A549 (cell line): ENCODE measurements at regions not wholly inside any gene's neighbourhood (a gene's known extent, or its start where the extent isn't known, plus 50 kb on each side); places are given as distances from the start of the nearest gene placed in this dataset.

Experiments
- CEBPB ChIP-seq, 2 experiments: fragments of >200 bp in 1 of 2; sonication (Bioruptor Twin) in 1 of 2; formaldehyde crosslinking in 1 of 2; IDR thresholded peaks; 2 replicates each; pipeline ENCODE4 v1.6.1; 2012 to 2016
- HMGXB4 ChIP-seq: fragments of 250-450 bp; sonication (Bioruptor Pico); IDR thresholded peaks from 2 replicates; pipeline ENCODE4 v1.5.0; 2021; ENCODE audit warnings: mild to moderate bottlenecking, moderate library complexity, borderline replicate concordance
- NR3C1 ChIP-seq: fragments of >200 bp; sonication (Bioruptor Twin); formaldehyde crosslinking; IDR thresholded peaks from 3 replicates; pipeline ENCODE4 v1.6.1; 2017
- RAD21 ChIP-seq, 2 experiments: fragments of >200 bp in 1 of 2; sonication (Bioruptor Twin) in 1 of 2; formaldehyde crosslinking in 1 of 2; IDR thresholded peaks in 1 of 2; conservative IDR thresholded peaks in 1 of 2; 2 replicates in 1 of 2; 3 replicates in 1 of 2; pipeline ENCODE4 v1.6.1; 2012 to 2018; ENCODE audit warnings: inconsistent platforms in 1 of 2
- ZFP36 ChIP-seq: fragments of 450-650 bp; IDR thresholded peaks from 2 replicates; pipeline ENCODE4 v1.6.1; 2014; ENCODE audit warnings: borderline replicate concordance; ENCODE audit not compliant: partially characterized antibody
- TF ChIP-seq, protein P1 (sequence below): fragments of 200-600 bp; sonication (generic); IDR thresholded peaks from 2 replicates; pipeline ENCODE4 v1.6.1; 2016; ENCODE audit warnings: antibody characterized with exemption, mild to moderate bottlenecking, moderate library complexity
- TF ChIP-seq, protein P2 (sequence below): fragments of >200 bp; sonication (Bioruptor Twin); formaldehyde crosslinking; IDR thresholded peaks from 3 replicates; pipeline ENCODE4 v1.5.1; 2016

DNA sequence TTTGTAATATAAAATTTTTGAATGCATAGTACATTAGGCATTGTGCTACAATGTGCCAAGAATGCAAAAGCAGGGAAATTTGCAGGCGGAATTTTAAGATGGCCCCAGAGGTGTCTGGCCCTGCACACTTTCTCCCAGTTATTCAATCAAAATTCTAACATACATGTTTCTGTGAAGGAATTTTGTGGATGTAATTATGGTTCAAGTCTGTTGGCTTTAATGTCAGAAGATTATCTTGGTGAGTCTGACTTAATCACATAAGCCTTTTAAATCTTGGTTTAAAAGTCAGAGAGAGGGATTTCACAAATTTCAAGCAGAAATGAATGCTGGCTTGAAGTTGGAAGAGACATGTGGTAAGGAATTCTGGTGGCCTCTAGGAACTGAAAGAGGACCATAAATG lies 423.4 kb upstream of the CCDC179 start:
- TF ChIP-seq, protein P1, sequence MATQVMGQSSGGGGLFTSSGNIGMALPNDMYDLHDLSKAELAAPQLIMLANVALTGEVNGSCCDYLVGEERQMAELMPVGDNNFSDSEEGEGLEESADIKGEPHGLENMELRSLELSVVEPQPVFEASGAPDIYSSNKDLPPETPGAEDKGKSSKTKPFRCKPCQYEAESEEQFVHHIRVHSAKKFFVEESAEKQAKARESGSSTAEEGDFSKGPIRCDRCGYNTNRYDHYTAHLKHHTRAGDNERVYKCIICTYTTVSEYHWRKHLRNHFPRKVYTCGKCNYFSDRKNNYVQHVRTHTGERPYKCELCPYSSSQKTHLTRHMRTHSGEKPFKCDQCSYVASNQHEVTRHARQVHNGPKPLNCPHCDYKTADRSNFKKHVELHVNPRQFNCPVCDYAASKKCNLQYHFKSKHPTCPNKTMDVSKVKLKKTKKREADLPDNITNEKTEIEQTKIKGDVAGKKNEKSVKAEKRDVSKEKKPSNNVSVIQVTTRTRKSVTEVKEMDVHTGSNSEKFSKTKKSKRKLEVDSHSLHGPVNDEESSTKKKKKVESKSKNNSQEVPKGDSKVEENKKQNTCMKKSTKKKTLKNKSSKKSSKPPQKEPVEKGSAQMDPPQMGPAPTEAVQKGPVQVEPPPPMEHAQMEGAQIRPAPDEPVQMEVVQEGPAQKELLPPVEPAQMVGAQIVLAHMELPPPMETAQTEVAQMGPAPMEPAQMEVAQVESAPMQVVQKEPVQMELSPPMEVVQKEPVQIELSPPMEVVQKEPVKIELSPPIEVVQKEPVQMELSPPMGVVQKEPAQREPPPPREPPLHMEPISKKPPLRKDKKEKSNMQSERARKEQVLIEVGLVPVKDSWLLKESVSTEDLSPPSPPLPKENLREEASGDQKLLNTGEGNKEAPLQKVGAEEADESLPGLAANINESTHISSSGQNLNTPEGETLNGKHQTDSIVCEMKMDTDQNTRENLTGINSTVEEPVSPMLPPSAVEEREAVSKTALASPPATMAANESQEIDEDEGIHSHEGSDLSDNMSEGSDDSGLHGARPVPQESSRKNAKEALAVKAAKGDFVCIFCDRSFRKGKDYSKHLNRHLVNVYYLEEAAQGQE, result no peak
- TF ChIP-seq RAD21 (conservative IDR thresholded peaks at IDR 0.05 in 1 of 2, IDR thresholded peaks at IDR 0.05 in 1 of 2) (no peak), HMGXB4 (CRISPR knock-in tag) (no peak), ZFP36 (no peak), CEBPB (IDR thresholded peaks at IDR 0.05) (no peak), NR3C1 (no peak)
- TF ChIP-seq, protein P2, sequence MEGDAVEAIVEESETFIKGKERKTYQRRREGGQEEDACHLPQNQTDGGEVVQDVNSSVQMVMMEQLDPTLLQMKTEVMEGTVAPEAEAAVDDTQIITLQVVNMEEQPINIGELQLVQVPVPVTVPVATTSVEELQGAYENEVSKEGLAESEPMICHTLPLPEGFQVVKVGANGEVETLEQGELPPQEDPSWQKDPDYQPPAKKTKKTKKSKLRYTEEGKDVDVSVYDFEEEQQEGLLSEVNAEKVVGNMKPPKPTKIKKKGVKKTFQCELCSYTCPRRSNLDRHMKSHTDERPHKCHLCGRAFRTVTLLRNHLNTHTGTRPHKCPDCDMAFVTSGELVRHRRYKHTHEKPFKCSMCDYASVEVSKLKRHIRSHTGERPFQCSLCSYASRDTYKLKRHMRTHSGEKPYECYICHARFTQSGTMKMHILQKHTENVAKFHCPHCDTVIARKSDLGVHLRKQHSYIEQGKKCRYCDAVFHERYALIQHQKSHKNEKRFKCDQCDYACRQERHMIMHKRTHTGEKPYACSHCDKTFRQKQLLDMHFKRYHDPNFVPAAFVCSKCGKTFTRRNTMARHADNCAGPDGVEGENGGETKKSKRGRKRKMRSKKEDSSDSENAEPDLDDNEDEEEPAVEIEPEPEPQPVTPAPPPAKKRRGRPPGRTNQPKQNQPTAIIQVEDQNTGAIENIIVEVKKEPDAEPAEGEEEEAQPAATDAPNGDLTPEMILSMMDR, result no peak
